Natural killer cell (primary cell): ENCODE measurements at regions not wholly inside any gene's neighbourhood (a gene's known extent, or its start where the extent isn't known, plus 50 kb on each side); places are given as distances from the start of the nearest gene placed in this dataset.

Experiments
- ATAC-seq, 3 donors: fragments of 150-1000 bp in 2 of 3; fragments of 200-7000 bp in 1 of 3; cut with Tn5 transposase; 1 replicate in 1 of 3; 2 replicates in 2 of 3; pipeline ENCODE4 v1.10.0; 2021; ENCODE audit warnings: mild to moderate bottlenecking in 2 of 3, moderate library complexity in 2 of 3
- DNase-seq, 2 donors: peaks; one replicate each; pipeline versions ENCODE4 v3.0.0 to v3.0.0-alpha.2; 2013 to 2021; ENCODE audit warnings: mixed read lengths in 1 of 2
- H3K27ac ChIP-seq: one replicate; pipeline ENCODE4 v1.5.1; 2013; ENCODE audit warnings: mild to moderate bottlenecking, low read length
- H3K27me3 ChIP-seq: one replicate; pipeline ENCODE4 v1.6.1; 2013; ENCODE audit warnings: low read length; ENCODE audit not compliant: control insufficient read depth, insufficient read depth
- H3K36me3 ChIP-seq: one replicate; pipeline ENCODE4 v1.6.1; 2013; ENCODE audit warnings: low read length; ENCODE audit not compliant: control insufficient read depth, insufficient read depth
- H3K4me1 ChIP-seq: one replicate; pipeline ENCODE4 v1.6.1; 2013; ENCODE audit warnings: low read length; ENCODE audit not compliant: control insufficient read depth, insufficient read depth
- H3K4me3 ChIP-seq: one replicate; pipeline ENCODE4 v1.5.1; 2013; ENCODE audit warnings: low read length
- H3K9me3 ChIP-seq: one replicate; pipeline ENCODE4 v1.6.1; 2013; ENCODE audit warnings: low read length; ENCODE audit not compliant: control insufficient read depth, insufficient read depth
- H3K27ac Mint-ChIP-seq, 2 donors: one replicate each; pipeline ENCODE4 v1.8.0; 2022; ENCODE audit warnings: mild to moderate bottlenecking in 2 of 2, mixed read lengths in 2 of 2, moderate library complexity in 1 of 2
- H3K27me3 Mint-ChIP-seq, 2 donors: one replicate each; pipeline ENCODE4 v1.8.0; 2022; ENCODE audit warnings: low read depth in 2 of 2, mixed read lengths in 2 of 2
- H3K36me3 Mint-ChIP-seq: one replicate; pipeline ENCODE4 v1.8.0; 2022; ENCODE audit warnings: mixed read lengths
- H3K4me1 Mint-ChIP-seq, 2 donors: one replicate each; pipeline ENCODE4 v1.8.0; 2022; ENCODE audit warnings: mixed read lengths in 2 of 2
- H3K4me3 Mint-ChIP-seq: one replicate; pipeline ENCODE4 v1.8.0; 2022; ENCODE audit warnings: mild to moderate bottlenecking, moderate library complexity, mixed read lengths
- H3K9me3 Mint-ChIP-seq, 2 donors: one replicate each; pipeline ENCODE4 v1.8.0; 2022; ENCODE audit warnings: mixed read lengths in 2 of 2
- CTCF ChIP-seq: fragments of 200-600 bp; IDR thresholded peaks from one replicate; pipeline ENCODE4 v1.8.0; 2022; ENCODE audit warnings: antibody characterized with exemption
- WGBS: methylation state at CpG from one replicate; pipeline ENCODE4 v1.1.7; 2013; ENCODE audit warnings: missing lambda C conversion rate; ENCODE audit not compliant: insufficient coverage; 5-methylcytosine and 5-hydroxymethylcytosine counted together
- intact Hi-C: fragments of 100-400 bp; cut with micrococcal nuclease; formaldehyde crosslinking; loops from one replicate; pipeline ENCODE4 v1.14.2; 2022

GRCh38 chr9:90442723-90443122 lies 199.9 kb downstream of the DIRAS2 start:
- H3K9me3 Mint-ChIP-seq: no peaks in the 10 kb centered on the region
- no peaks in the 10 kb centered on the region for H3K9me3 ChIP-seq
- intact Hi-C loops: no loop called here
- no peak overlapping the region for H3K27ac Mint-ChIP-seq
- no peaks in the 10 kb centered on the region for H3K4me1 ChIP-seq
- H3K36me3 Mint-ChIP-seq: no peaks in the 10 kb centered on the region
- no peaks in the 10 kb centered on the region for H3K4me1 Mint-ChIP-seq
- no peak overlapping the region for H3K4me3 Mint-ChIP-seq
- no peaks in the 10 kb centered on the region for H3K36me3 ChIP-seq
- no peak overlapping the region for H3K27ac ChIP-seq
- no peaks in the 10 kb centered on the region for H3K27me3 ChIP-seq
- DNase-seq (no peak), ATAC-seq (no peak)
- H3K27me3 Mint-ChIP-seq: peaks cover 23 to 60% of the 10 kb centered on the region in 2 donors
- WGBS: 56% methylated on average over 4 of the region's 5 CpGs
- H3K4me3 ChIP-seq: no peak overlapping the region
- TF ChIP-seq CTCF: no peak

GRCh38 chr9:90444609-90445204 lies 197.9 kb downstream of the DIRAS2 start:
- Histone ChIP-seq H3K9me3 (no peaks in the 10 kb centered on the region), H3K27me3 (no peaks in the 10 kb centered on the region), H3K4me3 (no peak overlapping the region), H3K36me3 (no peaks in the 10 kb centered on the region), H3K27ac (no peak overlapping the region), H3K4me1 (no peaks in the 10 kb centered on the region)
- no peak overlapping the region for H3K4me3 Mint-ChIP-seq
- no peak for DNase-seq
- H3K4me1 Mint-ChIP-seq: no peaks in the 10 kb centered on the region
- TF ChIP-seq CTCF: no peak
- intact Hi-C loops: no loop called here
- H3K9me3 Mint-ChIP-seq: no peaks in the 10 kb centered on the region
- no peaks in the 10 kb centered on the region for H3K36me3 Mint-ChIP-seq
- no peak overlapping the region for H3K27ac Mint-ChIP-seq
- no peak for ATAC-seq
- peaks cover 16 to 51% of the 10 kb centered on the region in 2 donors for H3K27me3 Mint-ChIP-seq
- WGBS: 89% methylated on average over 6 of the region's 6 CpGs

GRCh38 chr9:90445391-90445790 lies 197.2 kb downstream of the DIRAS2 start:
- no peak for ATAC-seq
- Mint-ChIP-seq H3K27me3 (peaks cover 16 to 53% of the 10 kb centered on the region in 2 donors), H3K9me3 (no peaks in the 10 kb centered on the region), H3K36me3 (no peaks in the 10 kb centered on the region), H3K27ac (no peak overlapping the region), H3K4me1 (no peaks in the 10 kb centered on the region), H3K4me3 (no peak overlapping the region)
- Histone ChIP-seq H3K4me3 (no peak overlapping the region), H3K4me1 (no peaks in the 10 kb centered on the region), H3K27ac (no peak overlapping the region), H3K9me3 (no peaks in the 10 kb centered on the region), H3K36me3 (no peaks in the 10 kb centered on the region), H3K27me3 (no peaks in the 10 kb centered on the region)
- intact Hi-C loops: no loop called here
- 78% methylated on average over 3 of the region's 3 CpGs for WGBS
- no peak for DNase-seq
- no peak for TF ChIP-seq CTCF

GRCh38 chr9:90446200-90446948 lies 196.2 kb downstream of the DIRAS2 start:
- H3K9me3 ChIP-seq: no peaks in the 10 kb centered on the region
- ATAC-seq: no peak
- H3K4me3 ChIP-seq: no peak overlapping the region
- Mint-ChIP-seq H3K27ac (no peak overlapping the region), H3K36me3 (no peaks in the 10 kb centered on the region), H3K27me3 (peaks cover 16 to 57% of the 10 kb centered on the region in 2 donors), H3K4me3 (no peak overlapping the region), H3K9me3 (no peaks in the 10 kb centered on the region), H3K4me1 (no peaks in the 10 kb centered on the region)
- no peaks in the 10 kb centered on the region for H3K27me3 ChIP-seq
- no peaks in the 10 kb centered on the region for H3K36me3 ChIP-seq
- intact Hi-C loops: no loop called here
- TF ChIP-seq CTCF: no peak
- WGBS: 73% methylated on average over 5 of the region's 7 CpGs
- no peak overlapping the region for H3K27ac ChIP-seq
- H3K4me1 ChIP-seq: no peaks in the 10 kb centered on the region
- DNase-seq: no peak
